DND-41 (cell line): ENCODE measurements at regions not wholly inside any gene's neighbourhood (a gene's known extent, or its start where the extent isn't known, plus 50 kb on each side); places are given as distances from the start of the nearest gene placed in this dataset.

ENCODE experiments used
- EZH2 ChIP-seq: IDR thresholded peaks from 3 replicates; pipeline ENCODE4 v1.6.1; 2012; ENCODE audit warnings: borderline replicate concordance, low read depth, mild to moderate bottlenecking, moderate library complexity, low read length, inconsistent platforms; ENCODE audit not compliant: severe bottlenecking
- TF ChIP-seq, protein P1 (sequence below): IDR thresholded peaks from 2 replicates; pipeline ENCODE4 v1.5.1; 2012; ENCODE audit warnings: borderline replicate concordance, low read length, moderate library complexity, mild to moderate bottlenecking; ENCODE audit not compliant: poor library complexity, severe bottlenecking; ENCODE audit errors: extremely low read depth

GRCh38 chr3:83938491-83938890, 1020.3 kb upstream of the CADM2 start:
- no peak for TF ChIP-seq EZH2
- TF ChIP-seq, protein P1, sequence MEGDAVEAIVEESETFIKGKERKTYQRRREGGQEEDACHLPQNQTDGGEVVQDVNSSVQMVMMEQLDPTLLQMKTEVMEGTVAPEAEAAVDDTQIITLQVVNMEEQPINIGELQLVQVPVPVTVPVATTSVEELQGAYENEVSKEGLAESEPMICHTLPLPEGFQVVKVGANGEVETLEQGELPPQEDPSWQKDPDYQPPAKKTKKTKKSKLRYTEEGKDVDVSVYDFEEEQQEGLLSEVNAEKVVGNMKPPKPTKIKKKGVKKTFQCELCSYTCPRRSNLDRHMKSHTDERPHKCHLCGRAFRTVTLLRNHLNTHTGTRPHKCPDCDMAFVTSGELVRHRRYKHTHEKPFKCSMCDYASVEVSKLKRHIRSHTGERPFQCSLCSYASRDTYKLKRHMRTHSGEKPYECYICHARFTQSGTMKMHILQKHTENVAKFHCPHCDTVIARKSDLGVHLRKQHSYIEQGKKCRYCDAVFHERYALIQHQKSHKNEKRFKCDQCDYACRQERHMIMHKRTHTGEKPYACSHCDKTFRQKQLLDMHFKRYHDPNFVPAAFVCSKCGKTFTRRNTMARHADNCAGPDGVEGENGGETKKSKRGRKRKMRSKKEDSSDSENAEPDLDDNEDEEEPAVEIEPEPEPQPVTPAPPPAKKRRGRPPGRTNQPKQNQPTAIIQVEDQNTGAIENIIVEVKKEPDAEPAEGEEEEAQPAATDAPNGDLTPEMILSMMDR: no peak
